Spleen (tissue), 7 donors: ENCODE measurements at regions not wholly inside any gene's neighbourhood (a gene's known extent, or its start where the extent isn't known, plus 50 kb on each side); places are given as distances from the start of the nearest gene placed in this dataset.

Source experiments
- CTCF ChIP-seq, 11 experiments: fragments of 200-600 bp in 7 of 11; fragments of 450-650 bp in 4 of 11; sonication (generic) in 4 of 11; IDR thresholded peaks in 8 of 11; conservative IDR thresholded peaks in 3 of 11; 1 replicate in 7 of 11; 2 replicates in 4 of 11; pipeline versions ENCODE4 v1.4.0 to v1.8.0; 2016 to 2021; ENCODE audit warnings: antibody characterized with exemption in 11 of 11, inconsistent platforms in 4 of 11, mild to moderate bottlenecking in 1 of 11
- POLR2A ChIP-seq, 3 donors: fragments of 450-650 bp; IDR thresholded peaks; one replicate each; pipeline ENCODE4 v1.5.1; 2017; ENCODE audit warnings: antibody characterized with exemption in 3 of 3, mild to moderate bottlenecking in 1 of 3
- POLR2AphosphoS5 ChIP-seq, 3 donors: sonication (generic); formaldehyde crosslinking; IDR thresholded peaks; one replicate each; pipeline ENCODE4 v1.5.1; 2017; ENCODE audit warnings: antibody characterized with exemption in 3 of 3
- donor health status: DM: no; HTN: no; CAD: no; lungs with moderate emphysema.
- donor health status: DM: no; HTN: no; CAD: no.
- donor health status: DM: no; HTN: no; CAD: no.

DNA sequence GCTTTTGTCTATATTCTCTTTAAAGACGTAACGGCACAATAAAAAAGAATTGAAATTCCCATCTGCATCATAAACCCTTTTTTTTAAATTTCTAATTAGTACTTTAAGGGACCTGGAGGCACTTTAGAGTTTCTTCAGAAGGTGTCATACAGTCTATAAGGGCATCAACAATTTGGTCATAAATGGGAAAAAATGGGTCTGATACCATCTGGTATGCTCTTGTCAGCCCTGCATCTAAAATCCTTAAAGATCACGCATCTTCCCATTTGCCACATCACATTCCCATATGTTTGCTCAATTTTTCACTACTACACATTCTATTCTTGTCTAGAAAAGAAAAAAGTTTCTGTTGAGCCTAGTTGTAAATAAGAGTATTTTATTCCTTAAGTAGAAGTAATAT, 53.8 kb downstream of the COX7C start:
- TF ChIP-seq POLR2AphosphoS5 (IDR thresholded peaks at IDR 0.05) = no peak
- TF ChIP-seq CTCF (IDR thresholded peaks at IDR 0.05 in 8 of 11, conservative IDR thresholded peaks at IDR 0.05 in 3 of 11) = no peak
- no peak for TF ChIP-seq POLR2A (IDR thresholded peaks at IDR 0.05)
